ENCODE measurements at regions not wholly inside any gene's neighbourhood (a gene's known extent, or its start where the extent isn't known, plus 50 kb on each side); places are given as distances from the start of the nearest gene placed in this dataset.

GRCh38 chr5:40381016-40381415, 298.7 kb upstream of the PTGER4 start:
- TF ChIP-seq, protein P1, sequence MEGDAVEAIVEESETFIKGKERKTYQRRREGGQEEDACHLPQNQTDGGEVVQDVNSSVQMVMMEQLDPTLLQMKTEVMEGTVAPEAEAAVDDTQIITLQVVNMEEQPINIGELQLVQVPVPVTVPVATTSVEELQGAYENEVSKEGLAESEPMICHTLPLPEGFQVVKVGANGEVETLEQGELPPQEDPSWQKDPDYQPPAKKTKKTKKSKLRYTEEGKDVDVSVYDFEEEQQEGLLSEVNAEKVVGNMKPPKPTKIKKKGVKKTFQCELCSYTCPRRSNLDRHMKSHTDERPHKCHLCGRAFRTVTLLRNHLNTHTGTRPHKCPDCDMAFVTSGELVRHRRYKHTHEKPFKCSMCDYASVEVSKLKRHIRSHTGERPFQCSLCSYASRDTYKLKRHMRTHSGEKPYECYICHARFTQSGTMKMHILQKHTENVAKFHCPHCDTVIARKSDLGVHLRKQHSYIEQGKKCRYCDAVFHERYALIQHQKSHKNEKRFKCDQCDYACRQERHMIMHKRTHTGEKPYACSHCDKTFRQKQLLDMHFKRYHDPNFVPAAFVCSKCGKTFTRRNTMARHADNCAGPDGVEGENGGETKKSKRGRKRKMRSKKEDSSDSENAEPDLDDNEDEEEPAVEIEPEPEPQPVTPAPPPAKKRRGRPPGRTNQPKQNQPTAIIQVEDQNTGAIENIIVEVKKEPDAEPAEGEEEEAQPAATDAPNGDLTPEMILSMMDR (IDR thresholded peaks at IDR 0.05; ENCODE audit: low read length), result no peak
- TF ChIP-seq EZH2 (optimal IDR thresholded peaks at IDR 0.05; ENCODE audit: low read depth, low read length), result no peak

All from MM.1S (cell line).